OCI-LY1 (cell line): ENCODE measurements at regions not wholly inside any gene's neighbourhood (a gene's known extent, or its start where the extent isn't known, plus 50 kb on each side); places are given as distances from the start of the nearest gene placed in this dataset.

Experiments used
- H2AFZ ChIP-seq: fragments of 200-600 bp; sonication (generic), shearing (Covaris generic); 2 replicates; pipeline ENCODE4 v1.6.0; 2014; ENCODE audit warnings: antibody characterized with exemption, mild to moderate bottlenecking, low read length
- H3F3A ChIP-seq: fragments of 200-600 bp; sonication (generic), shearing (Covaris generic); 2 replicates; pipeline ENCODE4 v1.6.0; 2014; ENCODE audit warnings: mild to moderate bottlenecking, antibody characterized with exemption, low read length, moderate library complexity; ENCODE audit not compliant: insufficient read depth
- H3K27ac ChIP-seq: fragments of 200-600 bp; sonication (generic); 2 replicates; pipeline ENCODE4 v1.5.1; 2014; ENCODE audit warnings: low read length, mixed run types, mild to moderate bottlenecking, low read depth; ENCODE audit not compliant: poor library complexity, severe bottlenecking
- H3K27me3 ChIP-seq: fragments of 200-600 bp; sonication (generic); 2 replicates; pipeline ENCODE4 v1.6.0; 2014; ENCODE audit warnings: antibody characterized with exemption, mild to moderate bottlenecking, low read length, moderate library complexity; ENCODE audit not compliant: insufficient read depth
- H3K36me3 ChIP-seq: fragments of 200-600 bp; sonication (generic); 2 replicates; pipeline ENCODE4 v1.6.1; 2014; ENCODE audit warnings: mild to moderate bottlenecking, antibody characterized with exemption, low read length, moderate library complexity, mixed read lengths; ENCODE audit not compliant: insufficient read depth
- H3K4me1 ChIP-seq: fragments of 200-600 bp; sonication (generic); 2 replicates; pipeline ENCODE4 v1.5.1; 2014; ENCODE audit warnings: mild to moderate bottlenecking, low read length, moderate library complexity; ENCODE audit not compliant: insufficient read depth, severe bottlenecking
- H3K4me2 ChIP-seq: fragments of 200-600 bp; sonication (generic), shearing (Covaris generic); 2 replicates; pipeline ENCODE4 v1.6.1; 2014; ENCODE audit warnings: low read length
- H3K4me3 ChIP-seq: fragments of 200-600 bp; sonication (generic); 2 replicates; pipeline ENCODE4 v1.5.1; 2014; ENCODE audit warnings: low read length, low read depth, mild to moderate bottlenecking, mixed read lengths; ENCODE audit not compliant: poor library complexity, severe bottlenecking
- H3K79me2 ChIP-seq: fragments of 200-600 bp; shearing (Covaris generic); 2 replicates; pipeline ENCODE4 v1.6.1; 2016; ENCODE audit warnings: mixed run types, low read length, mixed read lengths; ENCODE audit not compliant: insufficient read depth
- H3K9ac ChIP-seq: fragments of 200-600 bp; sonication (generic), shearing (Covaris generic); 2 replicates; pipeline ENCODE4 v1.6.1; 2014; ENCODE audit warnings: mild to moderate bottlenecking, low read length, mixed read lengths
- H3K9me2 ChIP-seq: fragments of 200-600 bp; sonication (generic), shearing (Covaris generic); 2 replicates; pipeline ENCODE4 v1.6.1; 2014; ENCODE audit warnings: low read depth, mild to moderate bottlenecking, low read length, mixed read lengths
- H3K9me3 ChIP-seq: fragments of 200-600 bp; shearing (Covaris generic); 2 replicates; pipeline ENCODE4 v1.6.1; 2014; ENCODE audit warnings: low read length, mixed read lengths
- H4K20me1 ChIP-seq: fragments of 200-600 bp; sonication (generic), shearing (Covaris generic); 2 replicates; pipeline ENCODE4 v1.6.0; 2016; ENCODE audit warnings: mild to moderate bottlenecking, low read length; ENCODE audit not compliant: insufficient read depth
- CTCF ChIP-seq: fragments of 200-600 bp; sonication (generic), shearing (Covaris generic); IDR thresholded peaks from 2 replicates; pipeline ENCODE4 v1.5.1; 2017; ENCODE audit warnings: mild to moderate bottlenecking, antibody characterized with exemption, low read length, moderate library complexity, mixed read lengths
- EZH2 ChIP-seq: fragments of 200-600 bp; sonication (generic), shearing (Covaris generic); IDR thresholded peaks from 2 replicates; pipeline ENCODE4 v1.8.0; 2017; ENCODE audit warnings: borderline replicate concordance, mixed run types, mild to moderate bottlenecking, antibody characterized with exemption, low read length, moderate library complexity, mixed read lengths

DNA sequence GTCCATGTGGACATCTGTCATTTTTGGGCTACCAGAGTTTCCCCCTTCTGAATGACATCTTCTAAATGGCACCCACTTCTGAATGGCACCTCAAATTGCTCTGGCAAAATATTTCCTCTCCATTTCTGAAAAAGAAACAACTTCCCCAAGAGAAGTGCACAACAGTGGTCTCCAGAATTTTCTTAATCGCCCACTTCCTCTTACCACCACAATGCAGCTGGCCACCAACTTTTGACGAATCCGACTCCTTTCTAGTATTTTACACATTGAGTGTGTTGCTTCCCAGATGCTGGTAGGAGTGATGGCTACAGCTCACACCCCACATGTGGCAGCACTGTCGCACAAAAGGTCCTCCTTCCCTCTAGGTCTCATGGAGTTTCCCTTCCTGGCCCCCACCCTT, 216.1 kb downstream of the FOXA2 start:
- H3K4me3 ChIP-seq, result no peak overlapping the region
- H4K20me1 ChIP-seq, result no peaks in the 10 kb centered on the region
- no peaks in the 10 kb centered on the region for H3K4me1 ChIP-seq
- no peaks in the 10 kb centered on the region for H3K36me3 ChIP-seq
- no peaks in the 10 kb centered on the region for H3F3A ChIP-seq
- H3K4me2 ChIP-seq, result no peak overlapping the region
- no peaks in the 10 kb centered on the region for H3K27me3 ChIP-seq
- no peak overlapping the region for H2AFZ ChIP-seq
- TF ChIP-seq CTCF (no peak), EZH2 (no peak)
- H3K9me2 ChIP-seq, result no peaks in the 10 kb centered on the region
- H3K9ac ChIP-seq, result no peak overlapping the region
- no peaks in the 10 kb centered on the region for H3K79me2 ChIP-seq
- no peaks in the 10 kb centered on the region for H3K9me3 ChIP-seq
- no peak overlapping the region for H3K27ac ChIP-seq

- Histone ChIP-seq H3K79me2 (no peaks in the 10 kb centered on the region), H3K27ac (no peak overlapping the region), H3K4me2 (no peak overlapping the region), H3K36me3 (no peaks in the 10 kb centered on the region), H3K27me3 (no peaks in the 10 kb centered on the region), H3F3A (no peaks in the 10 kb centered on the region), H4K20me1 (no peaks in the 10 kb centered on the region), H2AFZ (no peak overlapping the region), H3K4me3 (no peak overlapping the region), H3K4me1 (no peaks in the 10 kb centered on the region), H3K9me3 (no peaks in the 10 kb centered on the region), H3K9me2 (no peaks in the 10 kb centered on the region), H3K9ac (no peak overlapping the region)
- TF ChIP-seq CTCF (no peak), EZH2 (no peak)
Measured at GRCh38 chr20:22366631-22367030, 217.7 kb downstream of the FOXA2 start.

DNA sequence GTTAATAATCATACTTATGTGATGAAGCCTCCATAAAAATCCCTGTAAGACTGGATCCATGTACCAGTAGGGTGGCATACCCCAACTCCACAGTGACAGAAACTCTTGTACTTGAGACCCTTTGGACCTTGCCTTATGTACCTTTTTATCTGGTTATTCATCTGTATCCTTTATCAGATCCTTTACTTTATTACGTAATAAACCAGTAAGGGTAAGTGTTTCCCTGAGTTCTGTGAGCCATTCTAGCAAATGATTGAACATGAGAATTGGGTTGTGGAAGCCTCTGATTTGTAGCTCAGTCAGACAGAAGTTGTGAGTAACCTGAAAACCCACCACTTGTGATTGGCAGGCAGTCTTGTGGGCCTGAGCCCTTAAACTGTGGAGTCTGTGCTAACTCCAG, 229.7 kb downstream of the FOXA2 start:
- Histone ChIP-seq H3K9me2 (no peaks in the 10 kb centered on the region), H2AFZ (no peak overlapping the region), H3K27ac (no peak overlapping the region), H3K36me3 (no peaks in the 10 kb centered on the region), H3K4me1 (no peaks in the 10 kb centered on the region), H3K27me3 (no peaks in the 10 kb centered on the region), H3K79me2 (no peaks in the 10 kb centered on the region), H3K9ac (no peak overlapping the region), H4K20me1 (no peaks in the 10 kb centered on the region), H3K4me3 (no peak overlapping the region), H3K4me2 (no peak overlapping the region), H3F3A (no peaks in the 10 kb centered on the region), H3K9me3 (no peaks in the 10 kb centered on the region)
- TF ChIP-seq EZH2 (no peak), CTCF (no peak)
